Ovary (tissue), 3 donors: ENCODE measurements at regions not wholly inside any gene's neighbourhood (a gene's known extent, or its start where the extent isn't known, plus 50 kb on each side); places are given as distances from the start of the nearest gene placed in this dataset.

Experiments used
- EP300 ChIP-seq: sonication (generic); formaldehyde crosslinking; IDR thresholded peaks from one replicate; pipeline ENCODE4 v1.6.1; 2017; ENCODE audit warnings: antibody characterized with exemption
- POLR2A ChIP-seq: fragments of 450-650 bp; IDR thresholded peaks from one replicate; pipeline ENCODE4 v1.6.1; 2017; ENCODE audit warnings: antibody characterized with exemption, mild to moderate bottlenecking, moderate library complexity
- TF ChIP-seq, protein P1 (sequence below), 3 donors: fragments of 450-650 bp in 2 of 3; fragments of 200-600 bp in 1 of 3; IDR thresholded peaks; one replicate each; pipeline versions ENCODE4 v1.5.1 to v1.8.0; 2016 to 2022; ENCODE audit warnings: antibody characterized with exemption in 3 of 3, mild to moderate bottlenecking in 1 of 3
- donor health status: DM: no; HTN: no; CAD: no.

GRCh38 chr9:129320575-129321285 is 142.7 kb upstream of the IER5L start:
- TF ChIP-seq, protein P1, sequence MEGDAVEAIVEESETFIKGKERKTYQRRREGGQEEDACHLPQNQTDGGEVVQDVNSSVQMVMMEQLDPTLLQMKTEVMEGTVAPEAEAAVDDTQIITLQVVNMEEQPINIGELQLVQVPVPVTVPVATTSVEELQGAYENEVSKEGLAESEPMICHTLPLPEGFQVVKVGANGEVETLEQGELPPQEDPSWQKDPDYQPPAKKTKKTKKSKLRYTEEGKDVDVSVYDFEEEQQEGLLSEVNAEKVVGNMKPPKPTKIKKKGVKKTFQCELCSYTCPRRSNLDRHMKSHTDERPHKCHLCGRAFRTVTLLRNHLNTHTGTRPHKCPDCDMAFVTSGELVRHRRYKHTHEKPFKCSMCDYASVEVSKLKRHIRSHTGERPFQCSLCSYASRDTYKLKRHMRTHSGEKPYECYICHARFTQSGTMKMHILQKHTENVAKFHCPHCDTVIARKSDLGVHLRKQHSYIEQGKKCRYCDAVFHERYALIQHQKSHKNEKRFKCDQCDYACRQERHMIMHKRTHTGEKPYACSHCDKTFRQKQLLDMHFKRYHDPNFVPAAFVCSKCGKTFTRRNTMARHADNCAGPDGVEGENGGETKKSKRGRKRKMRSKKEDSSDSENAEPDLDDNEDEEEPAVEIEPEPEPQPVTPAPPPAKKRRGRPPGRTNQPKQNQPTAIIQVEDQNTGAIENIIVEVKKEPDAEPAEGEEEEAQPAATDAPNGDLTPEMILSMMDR (IDR thresholded peaks at IDR 0.05) = peak in 1 of 3 donors; percentile 26
- TF ChIP-seq POLR2A = no peak
- no peak for TF ChIP-seq EP300
